Kidney (tissue), 13 donors: ENCODE measurements at regions not wholly inside any gene's neighbourhood (a gene's known extent, or its start where the extent isn't known, plus 50 kb on each side); places are given as distances from the start of the nearest gene placed in this dataset.
"Not testable (repeated sequence)": the region's sequence is repeated elsewhere in the genome, so short reads cannot be mapped to it uniquely, and the experiment has no call there.

Source experiments
- DNase-seq, 5 donors: peaks; one replicate each; pipeline ENCODE4 v3.0.0-alpha.2; 2013 to 2020
- FAIRE-seq: peaks from 2 replicates; lab custom pipeline; 2012; peaks lifted over from hg19 to GRCh38; lab: Jason Lieb, UNC
- H3K27ac ChIP-seq, 2 donors: one replicate each; pipeline ENCODE4 v1.7.0; 2013; ENCODE audit warnings: low read depth in 2 of 2, low read length in 2 of 2, inconsistent platforms in 1 of 2
- H3K27me3 ChIP-seq: one replicate; pipeline ENCODE4 v1.7.1; 2013; ENCODE audit warnings: low read length, inconsistent platforms; ENCODE audit not compliant: control insufficient read depth, insufficient read depth
- H3K36me3 ChIP-seq, 3 donors: one replicate each; pipeline versions ENCODE4 v1.7.0 to v1.7.1; 2013; ENCODE audit warnings: low read length in 3 of 3, control low read depth in 1 of 3, inconsistent platforms in 1 of 3; ENCODE audit not compliant: insufficient read depth in 3 of 3, control insufficient read depth in 2 of 3
- H3K4me1 ChIP-seq, 3 donors: one replicate each; pipeline versions ENCODE4 v1.7.0 to v1.7.1; 2013; ENCODE audit warnings: low read length in 3 of 3, inconsistent platforms in 1 of 3, low read depth in 1 of 3; ENCODE audit not compliant: control insufficient read depth in 2 of 3, insufficient read depth in 2 of 3
- H3K4me3 ChIP-seq, 3 donors: one replicate each; pipeline versions ENCODE4 v1.7.0 to v1.8.1; 2013; ENCODE audit warnings: low read length in 3 of 3, control low read depth in 1 of 3, inconsistent platforms in 1 of 3
- H3K9ac ChIP-seq, 3 donors: one replicate each; pipeline versions ENCODE4 v1.7.0 to v1.7.1; 2013; ENCODE audit warnings: low read length in 3 of 3, control low read depth in 1 of 3, inconsistent platforms in 1 of 3
- H3K9me3 ChIP-seq, 3 donors: one replicate each; pipeline versions ENCODE4 v1.7.0 to v1.7.1; 2013; ENCODE audit warnings: low read length in 3 of 3, control low read depth in 1 of 3, inconsistent platforms in 1 of 3; ENCODE audit not compliant: control insufficient read depth in 2 of 3, insufficient read depth in 1 of 3
- CTCF ChIP-seq: IDR thresholded peaks from 3 replicates; pipeline ENCODE4 v1.5.1; 2012; ENCODE audit warnings: mild to moderate bottlenecking, moderate library complexity, borderline replicate concordance; ENCODE audit not compliant: insufficient read depth; ENCODE audit errors: extremely low read depth
- intact Hi-C: fragments of 100-400 bp; cut with DNase I; formaldehyde crosslinking; loops from one replicate; pipeline ENCODE4 v1.11.1; 2022
- donor health status: control.
- donor health status: control.
- donor health status: control.
- donor health status: control.
- donor health status: control.
- donor health status: DM: yes; HTN: yes; CAD: no.
- donor health status: Normal renal cell carcinoma (clear cell type).

GRCh38 chr11:42857344-42857743 lies 454.5 kb upstream of the API5 start:
- Histone ChIP-seq H3K9me3 (peaks cover 0 to 3% (median 0%) of the 10 kb centered on the region in 3 donors), H3K9ac (no peak overlapping the region), H3K27me3 (no peaks in the 10 kb centered on the region), H3K4me3 (no peak overlapping the region), H3K36me3 (no peaks in the 10 kb centered on the region), H3K27ac (no peak overlapping the region), H3K4me1 (no peaks in the 10 kb centered on the region)
- DNase-seq (no peak), FAIRE-seq (no peak)
- intact Hi-C loops: no loop called here
- no peak for TF ChIP-seq CTCF

GRCh38 chr11:42870480-42870879 lies 441.3 kb upstream of the API5 start:
- no peak for DNase-seq
- no peaks in the 10 kb centered on the region for H3K36me3 ChIP-seq
- no peak for TF ChIP-seq CTCF
- no peak overlapping the region for H3K27ac ChIP-seq
- intact Hi-C loops: no loop called here
- H3K9ac ChIP-seq: no peak overlapping the region
- no peak overlapping the region for H3K4me3 ChIP-seq
- H3K27me3 ChIP-seq: no peaks in the 10 kb centered on the region
- no peak for FAIRE-seq
- H3K4me1 ChIP-seq: no peaks in the 10 kb centered on the region
- no peaks in the 10 kb centered on the region for H3K9me3 ChIP-seq

- H3K4me1 ChIP-seq, H3K9me3 ChIP-seq, H3K9ac ChIP-seq, intact Hi-C loops, H3K36me3 ChIP-seq, H3K27me3 ChIP-seq, H3K27ac ChIP-seq, H3K4me3 ChIP-seq, FAIRE-seq: not testable (repeated sequence)
- peak in 1 of 5 donors; percentile 67 for DNase-seq
Measured at GRCh38 chr11:42873800-42874405, 437.9 kb upstream of the API5 start.

GRCh38 chr11:42881335-42881734 lies 430.5 kb upstream of the API5 start:
- H3K4me1 ChIP-seq, DNase-seq, H3K9ac ChIP-seq, H3K4me3 ChIP-seq, H3K9me3 ChIP-seq, H3K27me3 ChIP-seq, H3K36me3 ChIP-seq, H3K27ac ChIP-seq, FAIRE-seq, intact Hi-C loops: not testable (repeated sequence)
